HepG2 (cell line): ENCODE measurements at regions not wholly inside any gene's neighbourhood (a gene's known extent, or its start where the extent isn't known, plus 50 kb on each side); places are given as distances from the start of the nearest gene placed in this dataset.

Experiments used
- CEBPB ChIP-seq: IDR thresholded peaks from 2 replicates; pipeline ENCODE4 v1.6.1; 2011; ENCODE audit warnings: low read depth, low read length, improper control_type of control experiment, borderline replicate concordance
- CTCF ChIP-seq: sonication (generic); formaldehyde crosslinking; IDR thresholded peaks from 2 replicates; pipeline ENCODE4 v1.5.0; 2020; ENCODE audit warnings: mild to moderate bottlenecking, missing genetic modification reagents, moderate library complexity
- IRF1 ChIP-seq: sonication (generic); formaldehyde crosslinking; IDR thresholded peaks from 2 replicates; pipeline ENCODE4 v1.4.0; 2020; ENCODE audit warnings: low read depth, mild to moderate bottlenecking, missing genetic modification reagents
- JUNB ChIP-seq: sonication (generic); formaldehyde crosslinking; IDR thresholded peaks from 2 replicates; pipeline ENCODE4 v1.8.0; 2022; ENCODE audit warnings: missing genetic modification reagents, mild to moderate bottlenecking, borderline replicate concordance
- KDM1A ChIP-seq: IDR thresholded peaks from 2 replicates; pipeline ENCODE4 v1.6.1; 2016; ENCODE audit warnings: missing compliant biosample characterization
- MLX ChIP-seq: IDR thresholded peaks from 2 replicates; pipeline ENCODE4 v1.6.1; 2016
- POLR2A ChIP-seq, 2 experiments: IDR thresholded peaks; 2 replicates each; pipeline ENCODE4 v1.6.1; 2011; ENCODE audit warnings: low read depth in 2 of 2, low read length in 2 of 2, mild to moderate bottlenecking in 1 of 2, moderate library complexity in 1 of 2; ENCODE audit not compliant: insufficient read depth in 1 of 2
- POLR2AphosphoS5 ChIP-seq: IDR thresholded peaks from 2 replicates; pipeline ENCODE4 v1.6.1; 2012; ENCODE audit warnings: low read depth, low read length
- ZNF17 ChIP-seq: sonication (generic); formaldehyde crosslinking; IDR thresholded peaks from 2 replicates; pipeline ENCODE4 v1.5.0; 2020; ENCODE audit warnings: mild to moderate bottlenecking, missing genetic modification reagents
- ZNF75D ChIP-seq: sonication (generic); formaldehyde crosslinking; IDR thresholded peaks from 2 replicates; pipeline ENCODE4 v1.8.1; 2023; ENCODE audit warnings: missing genetic modification reagents, mild to moderate bottlenecking, borderline replicate concordance
- ZSCAN20 ChIP-seq: sonication (generic); formaldehyde crosslinking; IDR thresholded peaks from 2 replicates; pipeline ENCODE4 v1.4.0; 2020; ENCODE audit warnings: missing genetic modification reagents, mild to moderate bottlenecking, borderline replicate concordance
- TF ChIP-seq, protein P1 (sequence below): IDR thresholded peaks from 2 replicates; pipeline ENCODE4 v1.6.1; 2012; ENCODE audit warnings: inconsistent platforms

- TF ChIP-seq JUNB (CRISPR knock-in tag), result no peak
- no peak for TF ChIP-seq ZSCAN20 (CRISPR knock-in tag)
- TF ChIP-seq IRF1 (CRISPR knock-in tag), result no peak
- no peak for TF ChIP-seq ZNF17 (CRISPR knock-in tag)
- TF ChIP-seq CTCF (CRISPR knock-in tag), result no peak
- TF ChIP-seq CEBPB, result no peak
- no peak for TF ChIP-seq POLR2AphosphoS5
- TF ChIP-seq KDM1A (CRISPR knock-in tag), result no peak
- TF ChIP-seq POLR2A (IDR thresholded peaks at IDR 0.05; ENCODE audit: insufficient read depth in 1 of 2, low read depth in 2 of 2, low read length in 2 of 2), result no peak
- TF ChIP-seq MLX (CRISPR knock-in tag), result no peak
- TF ChIP-seq ZNF75D (CRISPR knock-in tag), result no peak
- TF ChIP-seq, protein P1, sequence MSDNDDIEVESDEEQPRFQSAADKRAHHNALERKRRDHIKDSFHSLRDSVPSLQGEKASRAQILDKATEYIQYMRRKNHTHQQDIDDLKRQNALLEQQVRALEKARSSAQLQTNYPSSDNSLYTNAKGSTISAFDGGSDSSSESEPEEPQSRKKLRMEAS, result no peak
Observed at GRCh38 chr10:28246023-28246422, 56.8 kb downstream of the MPP7 start.
